ENCODE measurements at regions not wholly inside any gene's neighbourhood (a gene's known extent, or its start where the extent isn't known, plus 50 kb on each side); places are given as distances from the start of the nearest gene placed in this dataset.

DNA sequence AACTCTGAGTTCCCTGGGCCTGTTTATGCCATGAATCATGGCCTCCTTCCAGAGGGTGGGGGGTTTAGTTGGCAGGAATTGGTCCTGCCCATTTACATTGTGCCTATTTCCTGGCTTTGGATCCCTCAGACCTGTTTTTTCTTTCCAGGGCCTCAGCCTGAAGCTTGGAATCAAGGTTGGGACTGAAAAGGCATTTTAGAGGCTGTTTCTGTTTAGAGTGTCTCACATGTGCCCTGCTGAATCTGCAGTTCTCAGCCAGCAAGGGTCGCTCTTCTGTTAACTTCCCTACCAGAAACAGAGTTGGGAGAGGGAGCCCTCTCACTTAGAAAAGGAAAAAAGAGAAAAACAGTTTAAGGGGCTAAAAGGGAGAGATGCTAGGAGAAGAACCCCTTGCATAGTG lies 191.1 kb downstream of the PTPRC start:
- TF ChIP-seq REST (IDR thresholded peaks at IDR 0.05; ENCODE audit: insufficient read depth in 1 of 2, low read depth in 2 of 2, low read length in 2 of 2) (no peak), TAF1 (IDR thresholded peaks at IDR 0.05; ENCODE audit: borderline replicate concordance, insufficient read depth, low read length) (no peak)

Measured in PFSK-1 (cell line).